NCI-H1092 treated with DMSO at 0.1 percent for 48 hours (cell line): ENCODE measurements at regions not wholly inside any gene's neighbourhood (a gene's known extent, or its start where the extent isn't known, plus 50 kb on each side); places are given as distances from the start of the nearest gene placed in this dataset.

Experiments
- DNase-seq: peaks from one replicate; lab custom pipeline; 2025; lab: John Stamatoyannopoulos, UW

DNA sequence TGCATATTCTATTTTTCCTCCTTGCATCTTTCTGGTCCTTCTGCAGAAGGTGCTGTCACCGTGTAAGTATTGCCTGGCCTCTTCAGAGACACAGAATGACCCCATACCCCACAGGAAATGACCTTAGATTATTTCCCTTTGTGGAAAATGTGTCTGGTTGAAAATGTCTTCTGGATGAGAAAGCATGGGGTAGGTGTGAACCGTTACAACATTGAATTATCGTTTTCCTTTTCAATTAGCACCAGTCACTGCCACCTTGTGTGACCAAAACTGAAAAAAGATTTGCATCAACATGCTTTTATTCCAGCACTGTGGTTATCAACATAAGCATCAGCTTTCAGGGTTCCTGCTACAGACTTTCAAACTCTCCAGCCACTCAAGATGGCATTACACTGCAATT lies 58.0 kb upstream of the CELF2 start:
- DNase-seq, result no peak

DNA sequence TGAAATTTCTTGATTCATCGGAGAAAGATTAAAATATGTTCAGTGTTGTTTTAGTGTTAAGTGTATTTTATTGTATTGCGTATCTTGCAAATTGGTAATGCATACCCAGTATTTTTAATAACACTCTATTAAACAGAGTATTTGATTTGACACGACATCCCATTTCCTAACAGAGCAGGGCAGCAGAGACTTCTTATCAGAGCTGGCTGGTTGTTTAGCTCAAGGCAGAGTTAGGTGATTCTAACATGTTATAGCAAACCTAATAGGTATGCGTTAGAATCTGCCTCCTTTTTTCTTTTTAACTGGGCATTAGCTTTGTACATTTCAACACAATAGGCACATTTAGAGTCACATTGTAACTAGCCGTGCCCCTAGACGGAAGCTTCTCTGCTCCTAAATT lies 57.1 kb upstream of the CELF2 start:
- DNase-seq, result no peak

DNA sequence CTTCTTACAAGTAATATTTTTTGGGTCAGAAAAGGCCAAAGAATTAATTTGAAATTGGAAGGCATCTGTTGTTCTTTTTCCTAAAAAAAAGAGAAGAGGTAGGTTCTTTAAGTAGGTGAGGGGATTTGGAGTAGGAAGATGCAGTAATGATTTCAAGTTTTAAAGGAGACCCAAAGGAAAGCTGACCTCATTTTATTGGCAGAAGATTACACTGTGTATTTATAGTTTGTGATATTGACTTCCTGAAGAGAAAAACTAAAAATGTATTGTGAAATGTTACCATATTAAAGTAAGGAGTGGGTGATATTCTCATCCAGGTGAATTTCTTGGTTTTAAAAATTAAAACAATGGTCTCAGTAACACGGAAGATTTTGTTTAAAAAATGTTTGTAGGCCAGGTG lies 56.6 kb upstream of the CELF2 start:
- no peak for DNase-seq

DNA sequence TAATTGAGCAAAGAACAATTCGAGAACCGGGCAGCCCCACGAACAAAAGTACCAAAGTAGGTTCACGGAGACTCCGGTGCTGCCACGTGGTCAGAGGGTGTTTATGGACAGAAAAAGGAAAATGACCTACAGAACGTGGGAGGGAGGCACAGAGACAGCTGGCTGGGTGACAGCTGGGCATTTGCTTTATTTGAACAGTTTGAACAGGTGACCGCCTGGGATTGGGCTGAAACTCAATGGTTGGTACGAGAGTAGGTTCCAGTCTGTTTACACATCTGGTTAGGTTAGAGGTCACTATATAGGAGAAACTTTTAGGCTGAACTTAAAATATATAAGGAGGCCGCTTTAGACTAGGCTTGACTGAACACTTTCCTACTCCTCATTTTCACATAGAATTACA lies 50.6 kb upstream of the CELF2 start:
- DNase-seq, result no peak

DNA sequence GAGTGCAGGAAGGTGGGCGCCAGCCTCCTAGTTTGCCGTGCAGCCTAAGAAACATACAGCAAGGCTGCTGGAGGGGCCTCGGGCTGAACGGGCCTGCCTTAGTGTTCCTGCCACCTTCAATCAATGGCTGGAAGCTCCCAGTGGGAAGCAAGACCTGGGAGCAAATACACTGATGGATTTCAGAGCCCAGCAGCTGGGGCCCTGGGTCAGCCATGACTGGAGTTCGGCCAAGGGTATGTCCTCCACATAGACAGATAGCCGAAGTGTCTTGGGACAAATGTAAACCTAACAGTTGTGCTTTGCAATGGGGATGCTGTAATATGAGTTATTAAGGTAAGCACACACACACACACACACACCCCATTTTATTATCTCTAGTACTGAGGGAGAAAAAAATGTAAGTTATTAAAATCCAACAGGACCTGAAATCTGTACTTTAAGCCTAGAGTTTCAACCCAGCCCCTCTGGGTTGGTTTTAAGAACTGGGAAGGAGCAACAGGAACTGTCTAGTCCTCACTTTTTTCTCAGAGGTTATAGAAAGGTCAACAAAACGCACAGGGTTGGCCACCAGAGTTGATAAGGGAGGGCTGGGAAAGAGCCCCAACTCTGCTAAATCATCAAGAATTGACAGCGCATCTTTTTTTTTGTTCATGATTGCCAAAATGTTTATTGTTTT lies 50.0 kb upstream of the CELF2 start:
- DNase-seq, result no peak
